ENCODE measurements at regions not wholly inside any gene's neighbourhood (a gene's known extent, or its start where the extent isn't known, plus 50 kb on each side); places are given as distances from the start of the nearest gene placed in this dataset.

GRCh38 chr14:95428557-95428956, 87.9 kb downstream of the SYNE3 start:
- TF ChIP-seq EGR1 (IDR thresholded peaks at IDR 0.05) (no peak), TEAD4 (IDR thresholded peaks at IDR 0.05) (no peak), FOXM1 (IDR thresholded peaks at IDR 0.05; ENCODE audit: borderline replicate concordance, low read depth) (no peak), TAF1 (IDR thresholded peaks at IDR 0.05; ENCODE audit: low read depth) (no peak), USF1 (IDR thresholded peaks at IDR 0.05) (no peak), NFIC (IDR thresholded peaks at IDR 0.05) (no peak), YY1 (IDR thresholded peaks at IDR 0.05; ENCODE audit: low read depth) (no peak), MAX (IDR thresholded peaks at IDR 0.05) (no peak), REST (IDR thresholded peaks at IDR 0.05; ENCODE audit: low read depth) (no peak), RAD21 (IDR thresholded peaks at IDR 0.05; ENCODE audit: low read depth) (no peak), TCF12 (IDR thresholded peaks at IDR 0.05; ENCODE audit: low read depth) (no peak), EP300 (IDR thresholded peaks at IDR 0.05; ENCODE audit: borderline replicate concordance) (no peak), CREB1 (IDR thresholded peaks at IDR 0.05; ENCODE audit: low read depth) (no peak), CEBPB (IDR thresholded peaks at IDR 0.05) (no peak), ZBTB7A (IDR thresholded peaks at IDR 0.05; ENCODE audit: low read depth) (no peak)

GRCh38 chr14:95426116-95426475, 90.4 kb downstream of the SYNE3 start:
- no peak for TF ChIP-seq NFIC (IDR thresholded peaks at IDR 0.05)
- TF ChIP-seq FOXM1 (IDR thresholded peaks at IDR 0.05; ENCODE audit: borderline replicate concordance, low read depth), result no peak
- TF ChIP-seq EP300 (IDR thresholded peaks at IDR 0.05; ENCODE audit: borderline replicate concordance), result no peak
- no peak for TF ChIP-seq TCF12 (IDR thresholded peaks at IDR 0.05; ENCODE audit: low read depth)
- TF ChIP-seq TEAD4 (IDR thresholded peaks at IDR 0.05), result no peak
- no peak for TF ChIP-seq MAX (IDR thresholded peaks at IDR 0.05)
- TF ChIP-seq ZBTB7A (IDR thresholded peaks at IDR 0.05; ENCODE audit: low read depth), result no peak

- TF ChIP-seq USF1 (IDR thresholded peaks at IDR 0.05) (no peak), FOXM1 (IDR thresholded peaks at IDR 0.05; ENCODE audit: borderline replicate concordance, low read depth) (no peak), EGR1 (IDR thresholded peaks at IDR 0.05) (no peak), EP300 (IDR thresholded peaks at IDR 0.05; ENCODE audit: borderline replicate concordance) (no peak), MAX (IDR thresholded peaks at IDR 0.05) (no peak)
Measured at GRCh38 chr14:95425369-95426115, 90.9 kb downstream of the SYNE3 start.

- TF ChIP-seq REST (IDR thresholded peaks at IDR 0.05; ENCODE audit: low read depth) (no peak), ZBTB7A (IDR thresholded peaks at IDR 0.05; ENCODE audit: low read depth) (no peak)
Measured at GRCh38 chr14:95424529-95424928, 91.9 kb downstream of the SYNE3 start.

GRCh38 chr14:95421741-95422140, 94.7 kb downstream of the SYNE3 start:
- TF ChIP-seq NFIC (IDR thresholded peaks at IDR 0.05), result no peak
- no peak for TF ChIP-seq FOXM1 (IDR thresholded peaks at IDR 0.05; ENCODE audit: borderline replicate concordance, low read depth)
- no peak for TF ChIP-seq TAF1 (IDR thresholded peaks at IDR 0.05; ENCODE audit: low read depth)
- no peak for TF ChIP-seq RAD21 (IDR thresholded peaks at IDR 0.05; ENCODE audit: low read depth)
- TF ChIP-seq EGR1 (IDR thresholded peaks at IDR 0.05), result no peak
- TF ChIP-seq YY1 (IDR thresholded peaks at IDR 0.05; ENCODE audit: low read depth), result no peak
- TF ChIP-seq REST (IDR thresholded peaks at IDR 0.05; ENCODE audit: low read depth), result no peak
- TF ChIP-seq CREB1 (IDR thresholded peaks at IDR 0.05; ENCODE audit: low read depth), result no peak
- no peak for TF ChIP-seq EP300 (IDR thresholded peaks at IDR 0.05; ENCODE audit: borderline replicate concordance)
- TF ChIP-seq TCF12 (IDR thresholded peaks at IDR 0.05; ENCODE audit: low read depth), result no peak
- no peak for TF ChIP-seq MAX (IDR thresholded peaks at IDR 0.05)
- TF ChIP-seq ZBTB7A (IDR thresholded peaks at IDR 0.05; ENCODE audit: low read depth), result no peak
- no peak for TF ChIP-seq TEAD4 (IDR thresholded peaks at IDR 0.05)
- TF ChIP-seq USF1 (IDR thresholded peaks at IDR 0.05), result no peak

Measured in Ishikawa (cell line).